RWPE1 (cell line): ENCODE measurements at regions not wholly inside any gene's neighbourhood (a gene's known extent, or its start where the extent isn't known, plus 50 kb on each side); places are given as distances from the start of the nearest gene placed in this dataset.

Experiments used
- CTCF ChIA-PET: fragments of 350-600 bp; sonication (Branson Sonifier 250); formaldehyde crosslinking; extraction: SDS; loops from one replicate; lab custom pipeline; 2021; lab: Yijun Ruan, JAX
- POLR2A ChIA-PET: fragments of 400-600 bp; formaldehyde crosslinking; extraction: SDS; loops from one replicate; lab custom pipeline; 2020; ENCODE audit warnings: antibody characterized with exemption; ENCODE audit not compliant: low non-redundant PET; lab: Yijun Ruan, JAX
- DNase-seq: peaks from one replicate; pipeline ENCODE4 v3.0.0; 2012; ENCODE audit warnings: low spot score
- H3K27ac ChIP-seq: fragments of 450-650 bp; 2 replicates; pipeline ENCODE4 v1.5.1; 2017
- CTCF ChIP-seq: fragments of 450-650 bp; conservative IDR thresholded peaks from 2 replicates; pipeline ENCODE4 v1.5.1; 2017; ENCODE audit warnings: low read depth, mild to moderate bottlenecking

DNA sequence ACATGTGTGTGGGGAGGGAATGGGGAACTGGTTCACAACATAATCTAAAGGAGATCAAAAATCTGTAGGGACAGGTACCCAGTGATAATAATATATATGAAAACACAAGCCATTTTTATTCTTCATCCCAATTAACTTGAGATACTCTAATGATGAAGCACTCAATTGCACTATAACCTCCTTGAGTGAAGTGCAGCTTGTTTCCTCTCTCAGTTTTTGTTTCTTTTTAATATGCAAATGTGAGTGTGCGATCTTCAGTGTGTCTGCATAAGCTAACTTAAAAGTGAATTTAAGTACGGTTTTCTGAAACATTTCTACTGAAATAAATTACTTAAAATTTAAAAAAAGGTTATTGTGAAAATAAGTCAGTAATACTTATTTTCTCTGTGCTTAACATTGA is 623.5 kb downstream of the CDH11 start:
- no peak for DNase-seq
- TF ChIP-seq CTCF, result no peak
- ChIA-PET POLR2A (no interaction called here), CTCF (no interaction called here)
- H3K27ac ChIP-seq, result no peak overlapping the region

- H3K27ac ChIP-seq, result no peak overlapping the region
- no peak for TF ChIP-seq CTCF
- ChIA-PET CTCF (no interaction called here), POLR2A (no interaction called here)
- DNase-seq, result no peak
Observed at GRCh38 chr16:64493709-64494108, 628.2 kb downstream of the CDH11 start.

DNA sequence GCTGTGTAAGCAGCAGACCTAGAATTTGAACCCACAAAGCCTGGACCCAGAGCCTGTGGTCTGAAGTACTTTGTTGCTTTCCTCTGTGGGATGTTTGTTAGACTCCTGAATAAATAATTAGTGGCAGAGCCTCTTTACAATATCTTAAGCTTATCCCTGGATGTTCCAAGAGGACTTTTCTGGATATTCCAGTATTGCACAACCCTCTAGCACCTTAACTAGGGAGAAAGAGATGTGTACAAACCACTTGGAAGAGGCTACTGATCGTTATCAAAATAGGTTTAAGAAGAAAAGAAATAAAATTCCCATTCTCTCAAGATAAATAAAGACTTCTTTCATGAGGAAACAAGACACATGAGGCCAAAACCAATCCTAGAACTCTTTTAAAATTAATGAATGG is 632.4 kb downstream of the CDH11 start:
- TF ChIP-seq CTCF, result no peak
- CTCF ChIA-PET, result no interaction called here
- H3K27ac ChIP-seq, result no peak overlapping the region
- no peak for DNase-seq
- POLR2A ChIA-PET, result no interaction called here

DNA sequence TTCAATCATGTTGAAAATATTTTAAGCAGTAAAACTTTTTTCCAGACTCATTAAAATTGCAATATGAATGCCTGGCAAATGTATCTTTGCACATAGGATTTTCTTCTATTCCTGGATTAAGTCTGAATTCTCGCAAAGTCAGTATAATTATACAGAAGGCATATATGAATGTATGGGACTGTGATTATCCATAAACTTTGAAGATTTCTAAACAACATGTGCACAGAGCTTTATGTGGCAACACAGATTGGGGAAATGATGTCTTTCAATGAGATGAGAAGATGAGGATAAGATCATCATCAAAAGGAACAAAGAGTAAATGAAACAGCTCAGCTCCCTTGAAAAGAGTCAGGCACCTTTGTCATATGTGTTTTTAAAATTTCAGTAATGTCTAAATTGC is 635.3 kb downstream of the CDH11 start:
- no peak for DNase-seq
- POLR2A ChIA-PET, result no interaction called here
- CTCF ChIA-PET, result no interaction called here
- no peak for TF ChIP-seq CTCF
- H3K27ac ChIP-seq, result no peak overlapping the region

GRCh38 chr16:64481497-64481896 is 640.4 kb downstream of the CDH11 start:
- TF ChIP-seq CTCF, result no peak

GRCh38 chr16:64478252-64478906 is 643.5 kb downstream of the CDH11 start:
- no peak for TF ChIP-seq CTCF
- POLR2A ChIA-PET, result no interaction called here
- CTCF ChIA-PET, result no interaction called here
- DNase-seq, result no peak
- no peak overlapping the region for H3K27ac ChIP-seq

More at GRCh38 chr16:64481497-64481896, 640.4 kb downstream of the CDH11 start:
- no peak for DNase-seq
- POLR2A ChIA-PET, result no interaction called here
- CTCF ChIA-PET, result interaction anchor here (0.6 kb wide), 1 partner anchor 1120 kb away, joined by 4 read pairs; no protein-coding TSS in a partner anchor
- H3K27ac ChIP-seq, result no peak overlapping the region
